Adrenal gland (tissue), 9 donors: ENCODE measurements at regions not wholly inside any gene's neighbourhood (a gene's known extent, or its start where the extent isn't known, plus 50 kb on each side); places are given as distances from the start of the nearest gene placed in this dataset.
A peak's percentile ranks its signal among the peaks of the same experiment; 100 is the strongest.

Source experiments
- DNase-seq, 7 donors: peaks; one replicate each; pipeline ENCODE4 v3.0.0-alpha.2; 2019 to 2020
- H3K27ac ChIP-seq, 5 donors: fragments of 200-600 bp; sonication (generic) in 4 of 5; 1 replicate in 3 of 5; 2 replicates in 2 of 5; pipeline versions ENCODE4 v1.5.1 to v1.8.0; 2016 to 2020; ENCODE audit warnings: mild to moderate bottlenecking in 1 of 5
- H3K27me3 ChIP-seq: fragments of 200-600 bp; 2 replicates; pipeline ENCODE4 v1.8.0; 2021
- H3K36me3 ChIP-seq, 2 donors: fragments of 200-600 bp; replicated peaks in 1 of 2; 1 replicate in 1 of 2; 2 replicates in 1 of 2; pipeline versions ENCODE4 v1.5.1 to v1.8.0; 2018 to 2022
- H3K4me1 ChIP-seq, 2 donors: fragments of 200-600 bp; replicated peaks in 1 of 2; 1 replicate in 1 of 2; 2 replicates in 1 of 2; pipeline versions ENCODE4 v1.5.1 to v1.8.0; 2018 to 2021
- H3K4me3 ChIP-seq, 4 donors: fragments of 200-600 bp; sonication (generic) in 3 of 4; one replicate each; pipeline ENCODE4 v1.5.1; 2016 to 2018
- H3K9me3 ChIP-seq, 3 donors: fragments of 200-600 bp; sonication (generic) in 1 of 3; replicated peaks in 1 of 3; 1 replicate in 2 of 3; 2 replicates in 1 of 3; pipeline versions ENCODE4 v1.5.1 to v1.8.0; 2016 to 2021
- CTCF ChIP-seq, 6 experiments: fragments of 450-650 bp in 4 of 6; fragments of 200-600 bp in 2 of 6; sonication (generic) in 1 of 6; IDR thresholded peaks; 1 replicate in 5 of 6; 2 replicates in 1 of 6; pipeline versions ENCODE4 v1.5.1 to v1.8.0; 2016 to 2021; ENCODE audit warnings: antibody characterized with exemption in 6 of 6, mild to moderate bottlenecking in 2 of 6, moderate library complexity in 1 of 6
- POLR2A ChIP-seq, 2 donors: fragments of 450-650 bp; IDR thresholded peaks; one replicate each; pipeline ENCODE4 v1.6.1; 2017; ENCODE audit warnings: antibody characterized with exemption in 2 of 2, mild to moderate bottlenecking in 2 of 2, moderate library complexity in 1 of 2
- WGBS, 4 donors: extraction: QIAGEN DNeasy Blood & Tissue Kit in 2 of 4; methylation state at CpG; one replicate each; pipeline versions ENCODE4 v1.1.5 to v1.1.7; 2013 to 2017; 5-methylcytosine and 5-hydroxymethylcytosine counted together
- intact Hi-C, 2 donors: fragments of 100-400 bp; cut with DNase I; formaldehyde crosslinking; loops; one replicate each; pipeline versions ENCODE4 v1.14.1 to v1.15.0; 2022 to 2023
- donor health status: healthy with polysubstance abuse.
- donor health status: Bipolar disorder and iron deficiency.
- donor health status: DM: yes; HTN: yes; CAD: no.
- donor health status: DM: no; HTN: no; CAD: no.
- donor health status: DM: no; HTN: no; CAD: no.

GRCh38 chr6:121639021-121639420 lies 203.6 kb downstream of the GJA1 start:
- Histone ChIP-seq H3K4me1 (no peaks in the 10 kb centered on the region), H3K9me3 (peaks cover 0 to 7% (median 0%) of the 10 kb centered on the region in 3 donors), H3K27ac (no peak overlapping the region), H3K36me3 (no peaks in the 10 kb centered on the region), H3K4me3 (no peak overlapping the region), H3K27me3 (no peaks in the 10 kb centered on the region)
- TF ChIP-seq CTCF (IDR thresholded peaks at IDR 0.05), result no peak
- TF ChIP-seq POLR2A (IDR thresholded peaks at IDR 0.05), result no peak
- 95 to 98% (median 95%) methylated on average over 2 of the region's 2 CpGs for WGBS, 4 donors
- DNase-seq, result no peak
- intact Hi-C loops, result no loop called here

- WGBS, 4 donors, result 63 to 96% (median 72%) methylated on average over 3 of the region's 3 CpGs
- Histone ChIP-seq H3K27me3 (no peaks in the 10 kb centered on the region), H3K4me3 (no peak overlapping the region), H3K4me1 (no peaks in the 10 kb centered on the region), H3K27ac (no peak overlapping the region), H3K36me3 (no peaks in the 10 kb centered on the region), H3K9me3 (peaks cover 0 to 4% (median 0%) of the 10 kb centered on the region in 3 donors)
- DNase-seq, result no peak
- TF ChIP-seq POLR2A (IDR thresholded peaks at IDR 0.05), result no peak
- TF ChIP-seq CTCF (IDR thresholded peaks at IDR 0.05), result no peak
- intact Hi-C loops, result no loop called here
These were observed 205.7 kb downstream of the GJA1 start for GRCh38 chr6:121641158-121641557.

DNA sequence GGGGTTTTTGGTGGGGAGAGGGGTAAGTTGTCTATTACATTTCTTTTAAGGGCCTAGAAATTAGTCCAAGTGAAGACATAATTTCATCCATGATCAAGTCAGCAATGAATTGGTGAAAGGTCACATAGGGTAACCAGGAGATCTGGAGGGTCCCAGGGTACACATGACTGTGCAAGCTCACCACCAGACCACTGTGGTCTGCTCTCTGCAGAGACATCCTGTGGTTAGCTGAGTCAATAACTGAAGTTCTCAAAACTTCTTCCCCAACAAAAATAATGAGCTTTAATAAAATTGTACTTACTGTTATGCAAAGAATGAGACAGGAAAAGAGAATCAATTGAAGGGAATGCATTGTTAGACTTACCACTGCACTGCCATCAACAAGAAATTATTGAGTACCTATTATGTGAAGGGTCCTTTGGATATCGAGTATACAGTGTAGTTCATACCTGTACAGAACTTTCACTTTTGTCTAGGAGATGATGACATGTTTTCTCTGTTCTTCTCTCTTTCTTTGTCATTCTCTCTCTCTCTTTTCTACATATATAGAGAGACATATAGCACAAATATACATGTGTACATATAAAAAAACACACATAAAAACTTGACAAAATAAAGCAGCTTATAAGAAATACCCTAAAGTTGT lies 209.8 kb downstream of the GJA1 start:
- 83 to 90% (median 86%) methylated on average over 1 of the region's 1 CpG for WGBS, 4 donors
- no peak overlapping the region for H3K27ac ChIP-seq
- no peak for DNase-seq
- intact Hi-C loops, result no loop called here
- no peaks in the 10 kb centered on the region for H3K27me3 ChIP-seq
- H3K9me3 ChIP-seq, result no peaks in the 10 kb centered on the region
- no peaks in the 10 kb centered on the region for H3K36me3 ChIP-seq
- no peak overlapping the region for H3K4me3 ChIP-seq
- TF ChIP-seq POLR2A (IDR thresholded peaks at IDR 0.05) (no peak), CTCF (IDR thresholded peaks at IDR 0.05) (no peak)
- no peaks in the 10 kb centered on the region for H3K4me1 ChIP-seq

DNA sequence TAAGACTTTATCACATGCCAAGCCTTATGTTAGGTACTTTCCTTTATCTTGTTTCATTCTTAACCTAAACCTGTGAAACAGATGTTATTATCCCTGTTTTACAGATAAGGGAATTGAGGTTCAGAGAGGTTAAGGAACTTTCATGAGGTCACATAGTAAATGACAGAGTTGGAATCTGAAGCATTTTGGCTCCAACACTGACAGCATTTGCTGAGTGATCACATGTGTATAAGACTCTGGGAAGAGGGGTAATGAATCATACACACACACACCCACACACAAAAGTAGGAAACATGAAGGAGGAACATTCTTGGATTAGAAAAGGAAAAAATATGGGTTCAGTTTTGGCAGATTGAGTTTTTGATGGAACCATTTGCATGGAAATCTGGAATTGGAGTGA lies 212.5 kb downstream of the GJA1 start:
- intact Hi-C loops, result no loop called here

More for the DNA sequence above, 212.5 kb downstream of the GJA1 start:
- peak in 1 of 7 donors; percentile 9 for DNase-seq
- Histone ChIP-seq H3K4me3 (no peak overlapping the region), H3K9me3 (no peaks in the 10 kb centered on the region), H3K36me3 (no peaks in the 10 kb centered on the region), H3K27me3 (no peaks in the 10 kb centered on the region), H3K4me1 (peaks cover 0 to 6% of the 10 kb centered on the region in 2 donors), H3K27ac (no peak overlapping the region)
- TF ChIP-seq POLR2A (IDR thresholded peaks at IDR 0.05) (no peak), CTCF (IDR thresholded peaks at IDR 0.05) (no peak)
